GM20431 (cell line): ENCODE measurements at regions not wholly inside any gene's neighbourhood (a gene's known extent, or its start where the extent isn't known, plus 50 kb on each side); places are given as distances from the start of the nearest gene placed in this dataset.
"Not testable (repeated sequence)": the region's sequence is repeated elsewhere in the genome, so short reads cannot be mapped to it uniquely, and the experiment has no call there.

Source experiments
- in situ Hi-C: fragments of 300-500 bp; cut with MseI, MboI; formaldehyde crosslinking; loops from one replicate; pipeline ENCODE4 v1.15.0; 2020; ENCODE audit warnings: low sequenced_read_pairs; ENCODE audit not compliant: unreplicated experiment

DNA sequence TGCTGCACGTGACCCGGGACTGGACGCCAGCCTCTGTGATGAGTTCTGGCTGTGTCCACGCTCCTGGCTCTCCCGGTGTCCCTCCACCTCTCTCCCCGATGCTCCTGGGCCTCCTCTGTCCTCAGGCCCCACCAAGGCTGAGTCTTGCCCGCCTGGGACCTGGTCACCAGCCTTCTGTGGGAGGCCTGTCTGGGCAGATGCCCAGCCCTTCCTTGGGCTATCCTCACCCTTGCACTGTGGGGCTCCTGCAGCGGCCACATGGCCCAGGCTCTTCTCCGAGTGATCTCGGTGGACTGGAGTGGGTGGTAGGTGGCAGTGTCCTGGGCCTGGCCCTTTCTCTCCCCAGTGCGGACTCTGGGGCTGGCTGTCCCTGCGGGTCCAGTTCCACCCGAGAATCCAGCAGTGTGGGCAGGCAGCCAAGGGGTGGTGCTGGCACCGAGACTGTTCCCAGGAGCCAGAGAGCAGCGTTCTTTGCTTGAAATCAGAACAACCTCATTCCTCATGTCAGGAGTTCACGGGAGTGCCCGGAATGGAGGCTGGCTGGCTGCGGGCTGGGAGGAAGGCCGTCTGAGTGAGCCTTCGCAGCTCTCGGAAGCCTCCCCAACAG lies 94.6 kb downstream of the TMEM121 start:
- in situ Hi-C loops, result not testable (repeated sequence)

DNA sequence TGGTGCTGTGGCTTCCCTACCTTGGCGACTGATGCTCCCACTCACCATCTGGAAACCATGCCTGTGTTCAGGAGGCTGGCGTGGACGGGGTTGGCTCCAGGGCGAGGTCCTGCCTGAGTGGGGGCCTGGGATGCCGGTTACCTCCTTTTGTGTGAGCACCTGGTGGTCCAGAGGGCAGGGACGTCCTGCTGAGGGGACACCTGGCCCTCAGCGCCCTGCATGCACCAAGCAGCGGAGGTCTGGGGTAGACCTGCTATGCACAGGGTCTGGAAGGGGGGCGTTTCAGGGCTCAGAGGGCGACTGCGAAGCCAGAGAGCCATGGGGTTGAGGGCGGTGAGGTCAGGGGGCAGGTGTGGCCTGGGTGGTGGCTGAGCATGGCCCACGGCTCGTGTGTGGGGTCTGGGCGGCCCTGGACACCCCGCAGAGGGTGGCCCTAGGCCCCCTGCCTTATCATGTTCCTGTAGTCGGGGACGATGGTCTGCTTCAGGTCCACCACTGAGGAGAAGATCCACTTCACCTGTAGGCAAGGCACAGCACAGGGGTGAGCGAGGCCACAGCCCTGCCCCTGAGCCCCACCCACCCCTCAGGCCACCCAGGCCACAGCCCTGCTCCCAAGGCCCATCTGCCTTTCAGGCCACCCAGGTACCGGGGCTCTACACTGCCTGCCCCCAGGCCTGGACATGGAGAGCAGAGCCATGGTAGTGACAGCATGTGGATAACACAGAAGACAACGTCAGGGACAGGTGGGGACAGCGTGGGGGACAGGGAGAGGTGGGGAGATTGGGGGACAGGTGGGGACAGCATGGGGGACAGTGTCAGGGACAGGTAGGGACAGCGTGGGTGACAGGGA lies 95.3 kb downstream of the TMEM121 start:
- in situ Hi-C loops, result not testable (repeated sequence)

GRCh38 chr14:105622329-105622955 lies 96.1 kb downstream of the TMEM121 start:
- in situ Hi-C loops, result no loop called here

DNA sequence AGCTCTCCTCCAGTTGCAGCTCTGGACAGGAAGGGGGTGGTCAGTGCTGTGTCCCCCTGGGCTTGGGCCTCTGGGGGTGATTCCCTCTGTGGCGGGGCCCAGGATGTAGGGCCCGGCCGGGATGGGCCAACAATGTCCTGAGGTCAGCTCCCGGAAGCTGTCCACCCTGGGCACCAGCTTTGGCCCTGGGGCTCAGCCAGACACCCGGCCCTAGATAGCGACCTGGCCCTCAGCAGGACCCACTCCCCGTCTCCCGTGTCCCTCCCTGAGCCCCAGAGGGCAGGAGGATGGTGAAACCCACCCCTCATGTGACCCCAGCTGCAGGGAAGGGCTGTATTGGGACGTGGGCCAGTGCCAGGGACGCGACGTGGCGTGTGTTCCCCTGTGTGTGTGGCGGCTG lies 96.8 kb downstream of the TMEM121 start:
- in situ Hi-C loops, result not testable (repeated sequence)

- in situ Hi-C loops, result not testable (repeated sequence)
Observed at GRCh38 chr14:105624346-105624745, 98.0 kb downstream of the TMEM121 start.

DNA sequence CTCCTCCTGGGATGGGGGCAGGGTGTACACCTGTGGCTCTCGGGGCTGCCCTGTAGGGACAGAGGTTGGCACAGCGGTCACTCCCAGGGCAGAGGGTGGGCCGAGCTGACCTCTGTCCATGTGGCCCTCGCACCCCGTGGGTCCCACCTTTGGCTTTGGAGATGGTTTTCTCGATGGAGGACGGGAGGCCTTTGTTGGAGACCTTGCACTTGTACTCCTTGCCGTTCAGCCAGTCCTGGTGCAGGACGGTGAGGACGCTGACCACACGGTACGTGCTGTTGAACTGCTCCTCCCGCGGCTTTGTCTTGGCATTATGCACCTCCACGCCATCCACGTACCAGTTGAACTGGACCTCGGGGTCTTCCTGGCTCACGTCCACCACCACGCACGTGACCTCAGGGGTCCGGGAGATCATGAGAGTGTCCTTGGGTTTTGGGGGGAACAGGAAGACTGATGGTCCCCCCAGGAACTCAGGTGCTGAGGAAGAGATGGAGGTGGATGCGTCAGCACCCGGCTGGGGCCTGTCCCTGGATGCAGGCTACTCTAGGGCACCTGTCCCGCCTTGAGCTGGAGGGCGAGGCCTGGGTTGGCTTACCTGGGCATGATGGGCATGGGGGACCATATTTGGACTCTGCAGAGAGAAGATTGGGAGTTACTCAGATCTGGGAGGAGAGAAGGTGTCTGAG lies 98.5 kb downstream of the TMEM121 start:
- in situ Hi-C loops, result not testable (repeated sequence)

DNA sequence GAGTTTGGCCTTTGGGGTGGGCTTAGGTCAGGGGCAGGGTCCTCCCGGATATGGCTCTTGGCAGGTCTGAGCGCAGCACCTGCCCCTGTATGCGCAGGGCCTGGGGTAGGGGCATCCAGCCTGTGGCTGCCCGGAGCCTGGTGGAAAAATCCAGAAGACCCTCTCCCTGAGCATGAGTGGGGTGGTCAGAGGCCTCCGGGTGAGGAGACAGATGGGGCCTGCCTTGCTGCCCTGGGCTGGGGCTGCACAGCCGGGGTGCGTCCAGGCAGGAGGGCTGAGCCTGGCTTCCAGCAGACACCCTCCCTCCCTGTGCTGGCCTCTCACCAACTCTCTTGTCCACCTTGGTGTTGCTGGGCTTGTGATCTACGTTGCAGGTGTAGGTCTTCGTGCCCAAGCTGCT lies 99.1 kb downstream of the TMEM121 start:
- in situ Hi-C loops, result not testable (repeated sequence)

DNA sequence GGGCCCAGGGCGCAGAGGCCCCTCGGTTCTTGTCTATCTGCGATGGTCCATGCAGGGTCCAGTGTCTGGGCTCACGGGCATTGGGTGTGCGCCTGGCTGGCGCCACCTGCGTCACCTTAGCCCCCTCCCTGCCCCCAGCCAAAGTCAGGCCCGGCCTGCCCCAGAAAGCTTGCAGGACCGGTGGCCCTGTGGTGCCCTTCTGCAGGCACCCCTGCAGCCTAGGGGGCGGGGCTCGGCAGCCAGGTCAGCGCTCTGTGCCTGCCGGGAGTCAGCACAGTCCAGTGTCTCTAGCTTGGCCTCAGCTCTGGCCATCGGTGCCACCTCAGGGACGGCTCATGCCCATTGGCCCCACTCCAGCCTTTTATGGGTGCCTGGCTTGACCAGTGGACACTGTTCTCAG lies 99.7 kb downstream of the TMEM121 start:
- in situ Hi-C loops, result not testable (repeated sequence)

DNA sequence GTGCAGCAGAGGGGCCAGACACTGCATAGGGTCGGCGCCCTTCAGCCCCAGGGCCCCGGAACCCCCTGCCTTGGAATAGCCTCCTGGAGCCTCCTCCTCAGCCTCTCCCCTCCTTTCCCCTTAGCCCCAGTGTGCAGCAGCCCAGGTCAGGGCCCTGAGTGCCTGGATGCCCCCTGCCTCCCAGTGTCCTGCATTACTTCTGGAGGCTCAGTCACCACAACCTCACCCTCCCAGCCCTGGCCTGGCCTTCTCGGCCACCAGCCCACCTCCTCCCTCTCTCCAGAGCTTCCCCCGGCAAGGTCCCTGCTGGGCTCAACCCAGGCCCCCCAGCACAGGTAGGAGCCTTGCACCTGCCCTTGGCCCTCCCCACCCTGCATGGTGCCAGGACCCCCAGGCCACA lies 100.3 kb downstream of the TMEM121 start:
- in situ Hi-C loops, result not testable (repeated sequence)

DNA sequence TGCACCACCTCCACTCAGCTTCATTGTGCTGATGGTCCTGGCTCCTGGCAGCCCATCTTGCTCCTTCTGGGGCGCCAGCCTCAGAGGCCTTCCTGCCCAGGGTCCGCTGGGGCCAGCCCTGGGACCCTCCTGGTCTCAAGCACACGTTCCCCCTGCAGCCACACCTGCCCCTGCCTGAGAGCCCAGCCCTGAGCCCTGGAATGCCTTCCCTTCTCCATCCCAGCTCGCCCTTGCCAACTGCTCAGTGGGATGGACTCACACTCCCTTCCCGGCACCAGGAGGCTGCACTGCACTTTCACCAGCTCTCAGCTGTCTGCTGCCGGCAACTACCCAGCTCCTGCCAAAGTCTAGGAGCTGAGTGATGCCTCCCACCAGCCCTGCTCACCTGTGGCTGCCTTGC lies 100.9 kb downstream of the TMEM121 start:
- in situ Hi-C loops, result not testable (repeated sequence)

DNA sequence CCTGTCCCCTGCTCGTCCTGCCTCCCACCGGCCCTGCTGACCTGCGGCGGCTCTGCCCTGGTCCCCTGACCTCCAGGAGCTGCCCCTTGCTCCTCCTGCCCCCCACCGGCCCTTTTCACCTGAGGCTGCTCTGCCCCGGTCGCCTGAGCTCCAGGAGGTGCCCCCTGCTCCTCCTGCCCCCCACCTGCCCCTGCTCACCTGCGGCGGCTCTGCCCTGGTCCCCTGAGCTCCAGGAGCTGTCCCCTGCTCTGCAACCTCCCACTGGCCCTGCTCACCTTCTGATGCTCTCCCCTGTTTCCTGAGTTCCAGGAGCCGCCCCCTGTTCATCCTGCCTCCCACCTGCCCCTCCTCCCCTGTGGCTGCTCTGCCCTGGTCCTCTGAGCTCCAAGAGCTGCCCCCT lies 101.3 kb downstream of the TMEM121 start:
- in situ Hi-C loops, result no loop called here

DNA sequence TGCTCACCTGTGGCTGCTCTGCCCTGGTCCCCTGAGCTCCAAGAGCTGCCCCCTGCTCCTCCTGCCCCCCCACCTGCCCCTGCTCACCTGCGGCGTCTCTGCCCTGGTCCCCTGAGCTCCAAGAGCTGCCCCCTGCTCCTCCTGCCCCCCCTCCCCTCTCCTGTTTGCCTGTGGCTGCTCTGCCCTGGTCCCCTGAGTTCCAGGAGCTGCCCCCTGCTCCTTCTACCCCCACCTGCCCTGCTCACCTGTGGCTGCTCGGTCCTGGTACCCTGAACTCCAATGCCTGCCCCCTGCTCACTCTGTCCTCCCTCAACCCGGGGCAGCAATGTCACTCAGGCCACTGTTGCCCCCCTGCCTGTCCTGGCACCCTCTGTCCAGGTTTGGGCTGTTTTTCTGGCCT lies 101.7 kb downstream of the TMEM121 start:
- in situ Hi-C loops, result not testable (repeated sequence)

DNA sequence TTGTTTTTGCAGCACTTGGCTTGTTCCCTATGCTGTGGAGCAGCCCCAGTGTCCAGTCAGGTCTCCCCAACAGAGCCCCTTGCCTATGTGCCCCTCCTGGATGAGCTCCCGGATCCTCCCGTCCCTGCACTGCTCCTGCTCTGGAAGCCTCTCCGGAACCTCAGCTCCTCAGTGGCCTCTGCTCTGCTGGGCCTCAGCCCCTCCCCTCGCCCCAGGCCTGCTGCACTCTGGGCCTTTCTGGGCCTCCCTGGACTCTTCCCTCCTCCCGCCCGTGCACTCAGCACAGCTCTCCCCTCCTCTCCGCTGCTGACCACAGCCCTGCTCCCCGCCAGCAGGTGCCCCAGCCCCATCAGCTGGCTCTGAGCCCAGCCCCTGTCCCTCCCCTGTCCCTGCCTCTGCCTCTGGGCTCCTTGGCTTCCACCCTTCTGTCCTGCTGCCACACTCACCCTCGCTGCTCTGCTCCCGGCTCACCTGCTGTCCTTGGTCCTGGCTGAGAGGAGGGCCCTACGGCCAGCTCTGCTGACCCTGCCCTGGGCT lies 102.2 kb downstream of the TMEM121 start:
- in situ Hi-C loops, result not testable (repeated sequence)

DNA sequence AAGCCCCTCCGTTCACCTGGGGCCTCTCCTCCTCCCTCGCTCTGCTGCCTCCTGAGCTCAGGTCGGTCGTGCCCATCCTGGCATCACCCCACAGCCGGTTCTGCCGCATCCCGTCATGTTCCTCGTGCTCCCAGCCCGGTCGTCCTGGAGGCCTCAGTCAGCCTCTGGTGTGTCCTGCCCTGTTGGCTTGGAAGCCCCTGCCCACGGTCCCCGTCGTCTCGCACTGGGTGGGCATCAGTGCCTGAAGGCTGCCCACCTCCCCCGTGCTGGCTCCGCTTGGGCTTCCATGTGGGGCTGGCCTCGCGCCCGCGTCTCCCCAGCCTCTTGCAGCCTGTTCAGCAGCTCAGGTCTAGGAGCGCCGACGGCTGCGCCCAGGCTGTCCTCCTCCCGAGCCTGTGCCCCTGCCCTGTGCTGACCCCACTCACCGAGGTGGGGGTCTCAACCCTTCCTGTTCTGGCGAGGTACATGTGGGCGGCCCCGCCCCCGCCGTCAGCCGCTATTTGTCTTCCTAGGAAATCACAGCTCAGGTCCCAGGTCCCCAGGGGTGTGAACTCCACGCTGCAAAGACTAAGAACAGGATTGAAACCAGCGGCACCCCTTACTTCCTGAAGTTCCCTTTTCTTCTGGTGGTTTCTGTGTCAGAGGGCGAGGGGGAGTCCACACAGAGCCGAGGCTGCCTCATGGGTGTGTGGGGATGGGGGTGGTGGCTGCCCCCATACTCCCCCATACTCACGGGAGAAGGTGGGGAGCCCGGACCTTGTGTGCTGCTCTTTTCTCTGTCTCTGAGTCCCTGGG lies 102.9 kb downstream of the TMEM121 start:
- in situ Hi-C loops, result not testable (repeated sequence)

DNA sequence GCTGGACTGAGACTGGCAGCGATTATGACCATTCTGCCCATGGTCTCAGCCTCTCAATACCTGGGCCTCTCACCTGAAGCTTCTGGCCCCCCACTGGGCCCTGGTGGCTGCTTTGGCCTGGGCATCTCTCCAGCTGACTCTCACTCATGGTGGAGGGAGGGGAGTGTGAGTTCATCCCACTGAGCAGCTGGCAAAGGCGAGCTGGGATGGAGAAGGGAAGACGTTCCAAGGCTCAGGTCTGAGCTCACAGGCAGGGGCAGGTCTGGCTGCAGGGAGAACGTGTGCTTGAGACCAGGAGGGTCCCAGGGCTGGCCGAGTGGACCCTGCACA lies 103.5 kb downstream of the TMEM121 start:
- in situ Hi-C loops, result no loop called here

DNA sequence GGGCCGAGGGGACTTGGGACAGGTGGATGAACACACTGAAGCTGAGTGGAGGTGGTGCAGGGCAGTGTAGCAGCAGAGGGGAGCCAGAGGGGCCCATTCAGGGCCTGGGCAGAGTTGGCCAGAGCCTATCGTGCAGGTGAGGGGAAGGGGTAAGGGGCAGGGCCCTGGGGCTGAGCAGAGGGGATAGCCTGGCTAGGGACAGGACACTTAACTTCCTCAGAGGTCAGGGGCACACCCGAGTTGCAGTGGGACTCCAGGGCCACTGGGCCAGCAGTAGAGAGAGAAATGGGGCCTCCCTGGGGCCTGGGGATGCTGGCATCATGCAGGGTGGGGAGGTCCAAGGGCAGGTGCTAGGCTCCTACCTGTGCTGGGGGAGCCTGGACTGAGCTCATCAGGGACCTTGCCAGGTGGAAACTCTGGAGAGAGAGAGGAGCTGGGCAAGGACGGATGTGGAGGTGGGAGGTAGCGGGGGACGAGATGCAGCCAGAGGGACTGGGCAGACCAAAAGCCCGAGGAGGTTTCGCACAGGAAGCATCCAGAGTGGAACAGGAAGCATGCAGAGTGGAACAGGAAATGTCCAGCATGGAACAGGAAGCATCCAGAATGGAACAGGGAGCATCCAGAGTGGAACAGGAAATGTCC lies 104.0 kb downstream of the TMEM121 start:
- in situ Hi-C loops, result not testable (repeated sequence)

DNA sequence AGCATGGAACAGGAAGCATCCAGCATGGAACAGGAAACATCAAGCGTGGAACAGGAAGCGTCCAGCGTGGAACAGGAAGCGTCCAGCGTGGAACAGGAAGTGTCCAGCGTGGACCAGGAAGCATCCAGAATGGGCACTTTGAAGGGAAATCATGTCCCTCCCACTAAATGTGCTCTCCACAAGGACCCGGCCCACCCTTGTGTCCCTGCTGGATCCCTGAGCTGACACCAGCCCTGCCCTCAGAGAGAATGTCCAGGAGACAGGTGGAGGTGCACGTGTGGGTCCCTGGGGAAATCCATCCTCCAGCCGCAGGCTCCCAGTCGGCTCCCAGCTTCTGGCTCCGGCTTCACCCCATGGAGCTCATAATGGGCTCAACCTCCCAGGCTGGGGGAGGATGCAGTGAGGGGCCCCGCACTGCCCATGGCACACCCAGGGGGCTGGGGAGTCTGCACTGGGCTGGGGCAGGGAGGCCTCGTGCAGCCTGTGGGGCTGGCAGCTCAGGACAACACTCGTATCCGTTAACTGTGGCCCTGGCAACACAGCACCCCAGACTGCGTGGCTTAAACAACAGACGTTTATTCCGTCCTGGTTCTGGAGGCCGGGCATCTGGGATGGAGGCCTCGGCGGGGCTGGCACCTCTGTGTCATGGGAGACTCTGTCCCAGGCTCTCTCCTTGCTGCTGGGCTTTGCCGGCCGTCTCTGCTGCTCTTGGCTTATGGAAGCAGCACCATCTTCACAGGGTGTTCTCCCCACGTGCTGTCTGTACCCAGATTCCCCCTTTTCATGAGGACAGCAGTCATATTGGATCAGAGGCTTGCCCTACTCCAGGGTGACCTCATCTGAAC lies 104.8 kb downstream of the TMEM121 start:
- in situ Hi-C loops, result not testable (repeated sequence)

DNA sequence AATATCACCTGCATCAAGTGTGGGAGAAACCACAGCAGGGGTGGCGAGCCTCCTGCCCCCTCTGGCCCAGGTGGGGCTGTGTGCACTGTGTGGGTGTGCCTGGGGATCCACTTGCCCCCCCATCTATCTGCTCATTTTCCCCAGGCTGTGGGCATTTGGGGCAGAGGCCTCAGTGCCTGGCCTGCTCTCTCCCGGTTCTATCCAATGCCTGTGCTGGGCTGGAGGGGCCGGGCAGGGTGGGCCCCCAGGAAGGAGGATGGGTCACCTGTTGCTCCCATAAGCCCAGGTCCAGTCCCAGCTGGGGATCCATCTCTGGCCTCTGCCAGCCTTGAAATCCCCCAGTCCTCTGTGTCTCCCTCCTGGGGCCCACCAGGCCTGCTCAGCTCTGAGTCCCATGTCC lies 105.6 kb downstream of the TMEM121 start:
- in situ Hi-C loops, result no loop called here
